IPS DF 6.9 (cell line): ENCODE measurements at regions not wholly inside any gene's neighbourhood (a gene's known extent, or its start where the extent isn't known, plus 50 kb on each side); places are given as distances from the start of the nearest gene placed in this dataset.

Source experiments
- DNase-seq: peaks from one replicate; pipeline ENCODE4 v3.0.0-alpha.2; 2013; ENCODE audit warnings: low read depth, low spot score
- H3K27ac ChIP-seq: one replicate; pipeline ENCODE4 v1.5.1; 2013; ENCODE audit warnings: low read length, control low read depth
- H3K27me3 ChIP-seq: 2 replicates; pipeline ENCODE4 v1.6.1; 2013; ENCODE audit warnings: mild to moderate bottlenecking, low read length; ENCODE audit not compliant: control insufficient read depth, insufficient read depth
- H3K36me3 ChIP-seq: 2 replicates; pipeline ENCODE4 v1.6.1; 2013; ENCODE audit warnings: low read length; ENCODE audit not compliant: control insufficient read depth, insufficient read depth
- H3K4me1 ChIP-seq: 2 replicates; pipeline ENCODE4 v1.6.1; 2013; ENCODE audit warnings: low read length; ENCODE audit not compliant: control insufficient read depth, insufficient read depth
- H3K4me3 ChIP-seq: 2 replicates; pipeline ENCODE4 v1.5.1; 2013; ENCODE audit warnings: mild to moderate bottlenecking, low read length
- H3K9me3 ChIP-seq: 2 replicates; pipeline ENCODE4 v1.6.1; 2013; ENCODE audit warnings: low read length, inconsistent platforms; ENCODE audit not compliant: control insufficient read depth, insufficient read depth
- WGBS: extraction: QIAGEN DNeasy Blood & Tissue Kit; methylation state at CpG from one replicate; pipeline ENCODE4 v1.1.7; 2013; ENCODE audit warnings: mixed read lengths, missing lambda C conversion rate; ENCODE audit not compliant: insufficient read length, insufficient coverage; 5-methylcytosine and 5-hydroxymethylcytosine counted together

- Histone ChIP-seq H3K4me3 (no peak overlapping the region), H3K9me3 (no peaks in the 10 kb centered on the region), H3K4me1 (no peaks in the 10 kb centered on the region), H3K27ac (no peak overlapping the region), H3K27me3 (no peaks in the 10 kb centered on the region), H3K36me3 (no peaks in the 10 kb centered on the region)
- no peak for DNase-seq
Observed at GRCh38 chr2:190127651-190128050, 65.1 kb upstream of the MSTN start.

GRCh38 chr2:190126798-190127197, 64.3 kb upstream of the MSTN start:
- H3K36me3 ChIP-seq: no peaks in the 10 kb centered on the region
- no peaks in the 10 kb centered on the region for H3K27me3 ChIP-seq
- H3K4me3 ChIP-seq: no peak overlapping the region
- no peak overlapping the region for H3K27ac ChIP-seq
- no peaks in the 10 kb centered on the region for H3K4me1 ChIP-seq
- no peaks in the 10 kb centered on the region for H3K9me3 ChIP-seq
- no peak for DNase-seq

- no peaks in the 10 kb centered on the region for H3K27me3 ChIP-seq
- no peaks in the 10 kb centered on the region for H3K36me3 ChIP-seq
- peaks cover 5% of the 10 kb centered on the region; the same call in 1 of the 2 replicates for H3K4me1 ChIP-seq
- no peaks in the 10 kb centered on the region for H3K9me3 ChIP-seq
- no CpG with 5 or more reads among the region's 2 CpGs for WGBS
- no peak for DNase-seq
- H3K4me3 ChIP-seq: no peak overlapping the region
- H3K27ac ChIP-seq: no peak overlapping the region
Observed at GRCh38 chr2:190123956-190124355, 61.4 kb upstream of the MSTN start.

GRCh38 chr2:190121971-190122370, 59.4 kb upstream of the MSTN start:
- no peak overlapping the region for H3K27ac ChIP-seq
- H3K36me3 ChIP-seq: no peaks in the 10 kb centered on the region
- no CpG with 5 or more reads among the region's 1 CpG for WGBS
- no peaks in the 10 kb centered on the region for H3K27me3 ChIP-seq
- peak; percentile 9 for DNase-seq
- no peak overlapping the region for H3K4me3 ChIP-seq
- peaks cover 5% of the 10 kb centered on the region; the same call in 1 of the 2 replicates for H3K4me1 ChIP-seq
- no peaks in the 10 kb centered on the region for H3K9me3 ChIP-seq

GRCh38 chr2:190121305-190121704, 58.8 kb upstream of the MSTN start:
- H3K36me3 ChIP-seq: no peaks in the 10 kb centered on the region
- no peak overlapping the region for H3K27ac ChIP-seq
- no peaks in the 10 kb centered on the region for H3K27me3 ChIP-seq
- H3K4me1 ChIP-seq: peaks cover 5% of the 10 kb centered on the region; the same call in 1 of the 2 replicates
- H3K9me3 ChIP-seq: no peaks in the 10 kb centered on the region
- no peak overlapping the region for H3K4me3 ChIP-seq
- no peak for DNase-seq

- H3K27ac ChIP-seq: no peak overlapping the region
- H3K27me3 ChIP-seq: no peaks in the 10 kb centered on the region
- WGBS: no CpG with 5 or more reads among the region's 14 CpGs
- peaks cover 5% of the 10 kb centered on the region; the same call in 1 of the 2 replicates for H3K4me1 ChIP-seq
- no peak for DNase-seq
- no peak overlapping the region for H3K4me3 ChIP-seq
- H3K36me3 ChIP-seq: no peaks in the 10 kb centered on the region
- no peaks in the 10 kb centered on the region for H3K9me3 ChIP-seq
Observed at GRCh38 chr2:190119923-190120590, 57.5 kb upstream of the MSTN start.

GRCh38 chr2:190119257-190119656, 56.7 kb upstream of the MSTN start:
- peak overlapping the region; percentile 56; the same call in 1 of the 2 replicates for H3K4me3 ChIP-seq
- WGBS: no CpG with 5 or more reads among the region's 14 CpGs
- H3K9me3 ChIP-seq: no peaks in the 10 kb centered on the region
- no peaks in the 10 kb centered on the region for H3K36me3 ChIP-seq
- peaks cover 5% of the 10 kb centered on the region; the same call in 1 of the 2 replicates for H3K4me1 ChIP-seq
- peak; percentile 31 for DNase-seq
- no peak overlapping the region for H3K27ac ChIP-seq
- H3K27me3 ChIP-seq: no peaks in the 10 kb centered on the region

- no CpG with 5 or more reads among the region's 1 CpG for WGBS
- no peak overlapping the region for H3K27ac ChIP-seq
Observed at GRCh38 chr2:190117305-190117704, 54.8 kb upstream of the MSTN start.

GRCh38 chr2:190113000-190113399, 50.5 kb upstream of the MSTN start:
- no peak for DNase-seq
- Histone ChIP-seq H3K27ac (no peak overlapping the region), H3K4me1 (no peaks in the 10 kb centered on the region), H3K4me3 (no peak overlapping the region), H3K27me3 (no peaks in the 10 kb centered on the region), H3K36me3 (no peaks in the 10 kb centered on the region), H3K9me3 (no peaks in the 10 kb centered on the region)
- no CpG with 5 or more reads among the region's 2 CpGs for WGBS

More at GRCh38 chr2:190117305-190117704, 54.8 kb upstream of the MSTN start:
- no peak overlapping the region for H3K4me3 ChIP-seq
- DNase-seq: no peak
- H3K4me1 ChIP-seq: peaks cover 5% of the 10 kb centered on the region; the same call in 1 of the 2 replicates
- no peaks in the 10 kb centered on the region for H3K36me3 ChIP-seq
- H3K27me3 ChIP-seq: no peaks in the 10 kb centered on the region
- no peaks in the 10 kb centered on the region for H3K9me3 ChIP-seq
